NOMO-1 treated with dmso at 0.1 percent for 144 hours (cell line): ENCODE measurements at regions not wholly inside any gene's neighbourhood (a gene's known extent, or its start where the extent isn't known, plus 50 kb on each side); places are given as distances from the start of the nearest gene placed in this dataset.

Experiments
- DNase-seq: peaks from one replicate; lab custom pipeline; 2025; ENCODE audit not compliant: unreplicated experiment; lab: John Stamatoyannopoulos, UW

- DNase-seq, result no peak
Measured at GRCh38 chr9:101792475-101792874, 54.0 kb upstream of the GRIN3A start.

GRCh38 chr9:101791938-101792337, 53.5 kb upstream of the GRIN3A start:
- DNase-seq, result no peak

GRCh38 chr9:101791533-101791932, 53.1 kb upstream of the GRIN3A start:
- no peak for DNase-seq
